ENCODE measurements at regions not wholly inside any gene's neighbourhood (a gene's known extent, or its start where the extent isn't known, plus 50 kb on each side); places are given as distances from the start of the nearest gene placed in this dataset.

DNA sequence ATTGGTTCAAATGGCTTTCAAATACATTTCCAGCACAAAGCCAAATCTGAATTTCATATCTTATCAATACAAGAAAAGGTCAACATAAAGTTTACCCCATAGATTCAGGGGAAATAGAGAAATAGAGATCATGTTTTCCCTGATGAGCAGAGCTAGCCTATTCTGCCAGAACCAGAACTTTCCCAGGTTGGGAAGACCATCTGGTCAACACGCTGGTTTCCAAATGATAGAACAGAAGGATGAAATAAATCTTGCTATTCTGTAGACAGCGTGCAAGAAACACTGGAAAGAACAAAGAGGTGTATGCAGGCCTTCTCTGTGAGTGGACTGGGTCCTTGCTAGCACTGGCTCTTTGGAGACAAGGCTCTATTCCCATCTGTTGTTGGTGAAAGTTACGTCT, 350.6 kb downstream of the NDFIP2 start:
- H3K4me1 Mint-ChIP-seq = no peaks in the 10 kb centered on the region
- H3K9me3 Mint-ChIP-seq = peaks cover 5% of the 10 kb centered on the region
- no peak for DNase-seq
- CTCF ChIA-PET = no interaction called here
- no peaks in the 10 kb centered on the region for H3K27me3 Mint-ChIP-seq
- no peak overlapping the region for H3K27ac Mint-ChIP-seq
- H3K4me3 Mint-ChIP-seq = no peak overlapping the region
- POLR2A ChIA-PET = no interaction called here
- H3K36me3 Mint-ChIP-seq (ENCODE audit: low read depth) = no peaks in the 10 kb centered on the region

DNA sequence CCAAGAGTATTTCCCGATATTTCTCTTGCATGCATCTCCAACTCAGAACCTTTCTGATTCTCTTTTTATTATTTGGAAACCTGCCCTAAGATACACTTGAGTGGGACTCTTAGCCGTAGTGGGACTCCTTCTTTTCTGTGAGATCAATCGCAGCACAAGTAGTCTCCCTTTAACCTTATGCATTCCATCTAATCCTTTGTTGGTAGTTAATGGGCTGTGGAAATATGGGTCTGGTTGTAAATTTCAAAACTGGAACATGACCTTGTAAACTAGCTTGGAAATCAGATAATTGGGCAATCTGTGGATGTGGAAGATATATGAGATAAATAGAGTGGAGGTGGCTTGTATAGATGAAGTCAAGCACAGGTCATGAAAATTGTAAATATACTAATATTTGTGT, 350.0 kb downstream of the NDFIP2 start:
- Mint-ChIP-seq H3K4me1 (no peaks in the 10 kb centered on the region), H3K36me3 (ENCODE audit: low read depth) (no peaks in the 10 kb centered on the region), H3K27ac (no peak overlapping the region), H3K4me3 (no peak overlapping the region), H3K27me3 (no peaks in the 10 kb centered on the region), H3K9me3 (peaks cover 5% of the 10 kb centered on the region)
- ChIA-PET CTCF (no interaction called here), POLR2A (no interaction called here)
- DNase-seq = no peak

DNA sequence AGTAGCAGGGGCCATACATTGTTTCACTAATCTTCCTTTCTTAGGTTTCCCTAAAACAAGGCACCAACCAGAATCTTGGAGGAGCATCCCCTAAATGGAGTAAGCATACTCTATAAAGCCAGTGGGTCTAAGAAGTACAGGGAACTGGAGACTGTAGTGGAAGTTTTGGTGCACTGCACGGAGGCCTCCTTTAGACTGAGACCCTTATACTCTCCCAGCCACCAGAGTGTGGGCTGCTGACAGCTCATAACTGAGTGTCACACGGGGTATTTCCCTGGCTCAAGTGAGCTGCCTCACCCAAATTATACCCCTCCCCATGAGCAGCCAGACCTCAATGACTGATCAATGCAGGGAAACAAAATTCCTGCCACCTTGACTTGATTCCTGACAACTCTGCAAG, 349.5 kb downstream of the NDFIP2 start:
- Mint-ChIP-seq H3K9me3 (peaks cover 5% of the 10 kb centered on the region), H3K27ac (no peak overlapping the region), H3K27me3 (no peaks in the 10 kb centered on the region), H3K4me3 (no peak overlapping the region), H3K4me1 (no peaks in the 10 kb centered on the region), H3K36me3 (ENCODE audit: low read depth) (no peaks in the 10 kb centered on the region)
- DNase-seq = no peak
- CTCF ChIA-PET = no interaction called here
- POLR2A ChIA-PET = no interaction called here

DNA sequence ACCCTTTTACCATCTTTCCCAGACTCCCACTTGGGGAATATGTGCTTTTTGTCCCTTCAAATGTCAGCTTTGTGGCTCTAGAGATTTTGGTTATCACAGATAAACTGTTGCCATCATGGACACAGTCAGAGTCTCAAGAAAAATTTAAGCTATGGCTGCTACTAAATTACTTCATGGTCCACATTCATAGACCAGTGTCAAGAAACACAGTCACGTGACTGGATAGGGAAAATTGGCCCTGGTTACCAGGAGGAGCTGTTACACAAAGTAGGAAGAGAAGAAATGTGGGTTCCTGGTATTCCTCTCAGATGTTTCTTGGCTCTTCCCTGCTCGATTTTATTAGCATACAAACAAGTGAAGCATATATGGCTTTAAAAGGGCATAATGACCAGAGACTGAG, 348.9 kb downstream of the NDFIP2 start:
- DNase-seq = no peak
- no peaks in the 10 kb centered on the region for H3K4me1 Mint-ChIP-seq
- H3K36me3 Mint-ChIP-seq (ENCODE audit: low read depth) = no peaks in the 10 kb centered on the region
- ChIA-PET POLR2A (no interaction called here), CTCF (no interaction called here)
- peaks cover 5% of the 10 kb centered on the region for H3K9me3 Mint-ChIP-seq
- no peak overlapping the region for H3K4me3 Mint-ChIP-seq
- H3K27me3 Mint-ChIP-seq = no peaks in the 10 kb centered on the region
- H3K27ac Mint-ChIP-seq = no peak overlapping the region

DNA sequence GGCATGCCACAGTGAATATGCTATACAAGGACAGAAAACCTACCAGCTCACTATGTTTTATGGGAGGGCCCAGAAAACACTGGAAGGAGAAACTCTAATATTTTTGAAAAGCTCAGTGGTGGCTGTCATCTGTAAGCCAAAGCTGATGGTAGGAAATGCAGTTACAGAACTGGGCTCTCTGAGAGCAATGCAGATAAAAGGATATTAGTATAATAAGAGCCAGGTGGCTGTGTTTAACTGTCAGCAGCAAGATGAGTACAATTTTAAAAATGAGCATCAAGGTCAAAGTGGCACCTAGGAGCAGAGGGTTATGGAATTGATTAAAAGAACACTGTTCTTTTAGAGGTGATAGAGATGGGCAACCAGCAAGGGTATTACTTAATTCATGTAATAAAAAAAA, 345.0 kb downstream of the NDFIP2 start:
- Mint-ChIP-seq H3K4me3 (no peak overlapping the region), H3K9me3 (peaks cover 5% of the 10 kb centered on the region), H3K4me1 (no peaks in the 10 kb centered on the region), H3K27ac (no peak overlapping the region), H3K36me3 (ENCODE audit: low read depth) (no peaks in the 10 kb centered on the region), H3K27me3 (no peaks in the 10 kb centered on the region)
- POLR2A ChIA-PET = no interaction called here
- CTCF ChIA-PET = no interaction called here
- no peak for DNase-seq

DNA sequence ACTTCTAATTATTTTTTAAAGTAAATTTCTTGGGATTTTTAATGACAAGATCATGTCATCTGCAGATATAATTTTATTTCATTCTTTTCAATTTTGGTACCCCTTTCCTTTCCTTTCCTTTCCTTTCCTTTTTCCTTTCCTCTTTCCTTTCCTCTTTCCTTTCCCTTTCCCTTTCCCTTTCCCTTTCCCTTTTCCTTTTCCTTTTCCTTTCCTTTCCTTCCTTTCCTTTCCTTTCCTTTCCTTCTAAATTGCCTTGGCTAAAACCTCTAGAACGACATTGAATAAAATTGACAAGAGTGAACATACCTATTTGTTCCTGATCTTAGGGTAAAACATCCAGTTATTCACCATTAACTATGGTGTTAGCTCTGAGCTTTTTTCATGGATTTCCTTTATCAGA, 334.1 kb downstream of the NDFIP2 start:
- DNase-seq = no peak
- Mint-ChIP-seq H3K27ac (no peak overlapping the region), H3K4me1 (no peaks in the 10 kb centered on the region), H3K27me3 (no peaks in the 10 kb centered on the region), H3K4me3 (no peak overlapping the region), H3K36me3 (ENCODE audit: low read depth) (no peaks in the 10 kb centered on the region), H3K9me3 (no peaks in the 10 kb centered on the region)
- ChIA-PET POLR2A (no interaction called here), CTCF (no interaction called here)

DNA sequence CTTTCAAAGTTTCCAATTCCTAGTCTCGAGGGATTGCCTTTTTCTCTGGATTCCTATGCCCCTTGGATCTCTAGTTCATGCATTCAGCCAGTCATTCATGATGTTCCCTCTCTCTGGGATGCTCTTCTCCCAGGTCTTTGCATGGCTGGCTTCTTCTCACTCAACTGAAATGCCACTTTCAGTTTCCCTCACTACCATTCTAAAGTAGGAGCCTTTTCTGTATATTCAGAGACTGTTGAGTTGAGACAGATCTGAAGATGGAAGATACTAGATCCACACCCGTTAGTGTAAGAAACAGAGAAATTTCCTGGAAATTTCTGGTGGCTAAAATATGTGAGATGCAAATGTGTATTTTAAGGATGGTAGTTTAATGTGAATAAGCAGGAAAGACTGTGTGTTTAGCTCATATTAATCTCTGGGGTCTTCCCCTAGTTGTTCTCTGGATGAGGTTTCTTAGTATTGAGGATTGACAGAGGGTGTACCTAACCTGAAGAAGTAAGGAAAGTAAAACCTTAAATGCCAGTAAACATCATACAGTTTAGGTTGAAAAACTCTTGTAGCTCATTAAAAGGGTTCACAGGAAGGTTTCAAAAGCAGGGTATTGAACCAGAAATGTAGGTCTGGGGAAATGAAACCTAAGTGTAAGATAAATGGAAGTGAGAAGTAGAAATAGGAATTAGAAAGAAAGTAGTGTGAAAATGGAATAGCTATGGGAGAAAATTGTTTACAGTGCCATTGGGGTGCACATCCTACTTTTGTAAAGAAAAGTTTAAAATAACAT, 331.3 kb downstream of the NDFIP2 start:
- POLR2A ChIA-PET = no interaction called here
- no peak for DNase-seq
- no peaks in the 10 kb centered on the region for H3K36me3 Mint-ChIP-seq (ENCODE audit: low read depth)
- H3K4me1 Mint-ChIP-seq = no peaks in the 10 kb centered on the region
- H3K27me3 Mint-ChIP-seq = no peaks in the 10 kb centered on the region
- H3K9me3 Mint-ChIP-seq = no peaks in the 10 kb centered on the region
- no peak overlapping the region for H3K4me3 Mint-ChIP-seq
- no peak overlapping the region for H3K27ac Mint-ChIP-seq
- CTCF ChIA-PET = interaction anchor here (0.7 kb wide), 1 partner anchor 18 kb away, joined by 4 read pairs; no protein-coding TSS in a partner anchor

DNA sequence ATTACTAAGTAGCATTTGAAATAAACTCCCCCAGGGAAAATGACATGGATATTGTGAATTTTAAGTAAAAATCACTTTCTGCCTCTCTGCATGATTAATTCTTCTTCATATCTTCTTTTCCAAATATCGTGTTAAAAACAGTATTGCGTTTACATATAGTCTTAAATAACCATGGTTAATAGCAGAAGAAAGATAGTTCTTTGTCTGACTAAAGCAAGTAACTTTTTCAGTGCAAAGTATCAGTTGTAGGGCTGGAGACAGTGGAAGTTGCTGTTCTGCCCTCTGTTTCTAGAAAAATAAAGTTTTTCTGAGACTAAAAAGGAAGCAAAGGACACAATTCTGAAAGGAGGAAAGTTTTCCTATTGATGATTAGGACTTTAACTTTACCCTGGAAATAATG, 330.2 kb downstream of the NDFIP2 start:
- Mint-ChIP-seq H3K9me3 (no peaks in the 10 kb centered on the region), H3K36me3 (ENCODE audit: low read depth) (no peaks in the 10 kb centered on the region), H3K4me3 (no peak overlapping the region), H3K4me1 (no peaks in the 10 kb centered on the region), H3K27ac (no peak overlapping the region), H3K27me3 (no peaks in the 10 kb centered on the region)
- CTCF ChIA-PET = no interaction called here
- DNase-seq = no peak
- POLR2A ChIA-PET = no interaction called here

DNA sequence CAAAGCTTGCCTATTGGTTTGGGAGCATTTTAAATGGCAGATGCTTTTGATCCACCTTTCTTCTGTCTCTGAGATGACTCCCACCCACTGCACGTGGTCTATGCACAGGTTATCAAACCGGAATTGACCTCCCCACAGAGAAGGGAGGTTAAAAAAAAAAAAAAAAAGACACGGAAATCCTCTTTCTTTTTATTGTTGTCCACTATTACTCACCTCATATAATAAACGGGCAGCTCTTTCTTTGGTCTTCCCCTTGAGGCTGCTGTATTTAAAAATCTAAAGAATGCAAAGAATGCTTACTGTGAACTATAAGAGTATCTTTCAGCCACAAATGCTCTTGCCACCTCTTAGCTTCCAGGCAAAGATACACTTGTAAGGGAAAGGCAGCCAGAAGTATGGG, 329.7 kb downstream of the NDFIP2 start:
- ChIA-PET CTCF (no interaction called here), POLR2A (no interaction called here)
- H3K4me1 Mint-ChIP-seq = no peaks in the 10 kb centered on the region
- no peaks in the 10 kb centered on the region for H3K36me3 Mint-ChIP-seq (ENCODE audit: low read depth)
- DNase-seq = no peak
- H3K9me3 Mint-ChIP-seq = no peaks in the 10 kb centered on the region
- H3K27ac Mint-ChIP-seq = no peak overlapping the region
- H3K27me3 Mint-ChIP-seq = no peaks in the 10 kb centered on the region
- H3K4me3 Mint-ChIP-seq = no peak overlapping the region

DNA sequence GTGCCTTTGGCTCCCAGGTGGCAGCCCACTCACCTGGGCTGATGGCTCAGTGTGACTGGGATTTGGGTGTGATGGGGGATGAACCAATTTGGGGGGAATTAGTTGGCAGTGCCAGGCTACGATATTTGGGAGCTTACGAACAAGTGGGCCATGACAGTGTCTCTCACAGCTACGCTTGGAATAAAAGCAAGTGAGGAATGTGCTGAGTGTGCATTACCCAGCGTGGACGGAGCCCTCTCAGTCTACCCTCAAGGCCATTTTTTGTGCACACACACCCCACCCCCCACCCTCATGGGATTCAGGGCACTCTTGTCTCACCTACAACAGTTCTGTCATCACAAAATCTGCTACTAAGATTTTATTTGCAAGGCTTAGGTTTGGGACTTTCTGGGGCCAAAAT, 329.1 kb downstream of the NDFIP2 start:
- no peak overlapping the region for H3K27ac Mint-ChIP-seq
- no peak overlapping the region for H3K4me3 Mint-ChIP-seq
- H3K9me3 Mint-ChIP-seq = no peaks in the 10 kb centered on the region
- H3K4me1 Mint-ChIP-seq = no peaks in the 10 kb centered on the region
- H3K36me3 Mint-ChIP-seq (ENCODE audit: low read depth) = no peaks in the 10 kb centered on the region
- POLR2A ChIA-PET = no interaction called here
- DNase-seq = no peak
- CTCF ChIA-PET = no interaction called here
- H3K27me3 Mint-ChIP-seq = no peaks in the 10 kb centered on the region

DNA sequence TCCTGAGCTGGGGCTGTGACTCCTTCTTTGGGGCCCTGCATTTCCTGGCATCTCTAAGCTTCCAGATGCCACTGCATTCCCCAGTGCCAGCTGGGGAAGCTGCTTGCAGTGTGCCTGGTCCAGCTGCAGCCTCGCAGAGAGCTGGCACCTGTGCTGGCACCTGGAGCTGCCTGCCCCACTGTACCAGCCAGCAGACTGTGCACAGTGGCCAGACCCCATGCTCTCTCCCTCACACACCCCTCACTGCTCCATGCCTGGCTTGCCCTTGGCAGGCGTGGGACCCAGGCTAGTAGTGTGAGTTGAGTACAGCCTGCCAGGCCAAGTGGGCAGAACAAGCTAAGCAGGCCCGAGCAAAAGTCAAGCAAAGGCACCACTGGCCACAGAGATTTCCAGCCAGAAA, 327.5 kb downstream of the NDFIP2 start:
- H3K27me3 Mint-ChIP-seq = no peaks in the 10 kb centered on the region
- no peaks in the 10 kb centered on the region for H3K36me3 Mint-ChIP-seq (ENCODE audit: low read depth)
- no peak overlapping the region for H3K4me3 Mint-ChIP-seq
- no peak for DNase-seq
- ChIA-PET POLR2A (no interaction called here), CTCF (no interaction called here)
- H3K27ac Mint-ChIP-seq = no peak overlapping the region
- H3K4me1 Mint-ChIP-seq = no peaks in the 10 kb centered on the region
- H3K9me3 Mint-ChIP-seq = no peaks in the 10 kb centered on the region

DNA sequence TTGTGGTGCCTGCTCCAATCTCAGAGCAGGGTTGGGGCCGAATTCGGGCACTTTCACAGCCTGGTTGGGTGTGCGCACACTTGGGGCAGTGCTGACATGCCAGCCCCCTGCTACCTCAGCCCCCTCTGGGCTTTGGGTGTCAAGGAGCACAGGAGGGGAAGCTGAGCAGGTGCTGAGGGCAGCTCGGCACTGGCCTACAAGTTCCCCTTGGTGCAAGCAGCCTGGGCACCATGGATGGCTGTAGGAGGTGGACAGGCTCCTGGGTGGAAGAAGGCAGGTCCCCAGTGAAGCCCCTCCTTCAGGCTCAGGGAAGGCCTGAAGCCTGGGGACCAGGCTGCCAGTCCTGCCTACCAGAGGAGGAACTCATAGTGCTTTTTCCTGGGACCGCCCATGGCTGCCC, 326.6 kb downstream of the NDFIP2 start:
- CTCF ChIA-PET = no interaction called here
- Mint-ChIP-seq H3K4me1 (no peaks in the 10 kb centered on the region), H3K4me3 (no peak overlapping the region), H3K27ac (no peak overlapping the region), H3K9me3 (no peaks in the 10 kb centered on the region), H3K36me3 (ENCODE audit: low read depth) (no peaks in the 10 kb centered on the region), H3K27me3 (no peaks in the 10 kb centered on the region)
- no peak for DNase-seq
- POLR2A ChIA-PET = no interaction called here

DNA sequence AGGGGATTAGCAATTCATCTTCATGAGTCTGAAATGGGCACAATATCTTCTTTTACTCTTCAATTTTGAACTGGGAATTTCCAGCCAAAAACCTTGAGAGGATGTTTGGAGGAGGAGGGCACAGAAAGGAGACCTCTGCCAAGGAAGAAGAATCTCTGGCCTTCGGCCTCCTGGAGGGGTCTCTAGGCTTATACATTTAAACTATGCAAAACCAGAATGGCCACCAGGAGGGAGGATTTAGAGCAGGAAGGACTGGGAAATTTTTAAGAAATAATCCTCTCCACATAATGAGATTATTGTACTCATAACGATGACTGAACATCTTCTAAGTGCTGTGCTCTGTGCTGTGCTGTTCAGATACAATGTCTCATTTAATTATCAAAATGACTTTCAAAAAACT, 325.9 kb downstream of the NDFIP2 start:
- Mint-ChIP-seq H3K4me1 (no peaks in the 10 kb centered on the region), H3K36me3 (ENCODE audit: low read depth) (no peaks in the 10 kb centered on the region), H3K27ac (no peak overlapping the region), H3K9me3 (no peaks in the 10 kb centered on the region), H3K27me3 (no peaks in the 10 kb centered on the region), H3K4me3 (no peak overlapping the region)
- POLR2A ChIA-PET = no interaction called here
- CTCF ChIA-PET = no interaction called here
- DNase-seq = no peak

DNA sequence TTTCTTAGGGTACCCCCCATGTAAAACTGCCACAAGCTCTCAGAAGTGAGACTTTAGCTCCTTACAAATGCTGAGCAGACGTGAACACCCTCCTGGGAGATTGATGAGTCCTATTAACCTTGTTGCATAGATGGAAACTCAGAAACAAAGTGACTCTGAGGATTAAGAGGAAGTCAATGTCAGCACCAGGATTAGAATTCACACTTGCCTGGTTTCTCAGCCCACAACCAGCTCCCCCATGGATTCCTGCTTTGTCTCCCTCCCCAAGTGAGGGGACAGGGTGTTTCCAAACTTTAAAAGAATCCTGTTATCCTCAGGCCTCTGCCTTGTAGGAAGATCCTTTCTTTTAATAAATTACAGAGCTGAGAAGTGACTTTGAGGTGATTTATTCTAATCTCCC, 324.4 kb downstream of the NDFIP2 start:
- Mint-ChIP-seq H3K4me1 (no peaks in the 10 kb centered on the region), H3K27ac (no peak overlapping the region), H3K4me3 (no peak overlapping the region), H3K27me3 (no peaks in the 10 kb centered on the region), H3K9me3 (no peaks in the 10 kb centered on the region), H3K36me3 (ENCODE audit: low read depth) (no peaks in the 10 kb centered on the region)
- CTCF ChIA-PET = no interaction called here
- DNase-seq = no peak
- POLR2A ChIA-PET = no interaction called here

DNA sequence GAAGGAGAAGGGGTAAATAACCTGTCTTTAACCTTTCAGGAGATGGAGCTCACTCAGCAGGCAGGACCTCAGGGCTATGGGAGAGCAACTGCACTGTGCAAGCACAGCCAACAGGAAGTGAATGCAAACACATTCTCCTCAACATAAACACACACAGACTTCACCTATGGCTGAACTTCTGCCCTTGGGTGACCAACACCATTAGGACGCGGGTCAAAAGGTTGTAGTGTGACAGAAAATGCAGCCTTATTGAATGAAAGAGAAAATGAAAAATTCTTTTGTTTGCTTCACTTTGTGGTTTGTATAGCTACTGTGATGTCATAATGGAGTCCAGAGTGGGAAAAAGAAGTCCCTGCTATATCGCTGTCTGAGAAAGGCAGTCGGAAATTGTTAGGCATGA, 323.0 kb downstream of the NDFIP2 start:
- Mint-ChIP-seq H3K36me3 (ENCODE audit: low read depth) (no peaks in the 10 kb centered on the region), H3K27me3 (no peaks in the 10 kb centered on the region), H3K9me3 (no peaks in the 10 kb centered on the region), H3K4me1 (no peaks in the 10 kb centered on the region), H3K4me3 (no peak overlapping the region), H3K27ac (no peak overlapping the region)
- CTCF ChIA-PET = no interaction called here
- DNase-seq = no peak
- POLR2A ChIA-PET = no interaction called here
